GM20000 (cell line): ENCODE measurements at regions not wholly inside any gene's neighbourhood (a gene's known extent, or its start where the extent isn't known, plus 50 kb on each side); places are given as distances from the start of the nearest gene placed in this dataset.

Source experiments
- DNase-seq: peaks from one replicate; pipeline ENCODE4 v3.0.0; 2012; ENCODE audit warnings: low spot score
- TF ChIP-seq, protein P1 (sequence below): IDR thresholded peaks from 2 replicates; pipeline ENCODE4 v1.5.1; 2012; ENCODE audit warnings: mild to moderate bottlenecking, control low read depth; ENCODE audit errors: extremely low read depth, missing control alignments

DNA sequence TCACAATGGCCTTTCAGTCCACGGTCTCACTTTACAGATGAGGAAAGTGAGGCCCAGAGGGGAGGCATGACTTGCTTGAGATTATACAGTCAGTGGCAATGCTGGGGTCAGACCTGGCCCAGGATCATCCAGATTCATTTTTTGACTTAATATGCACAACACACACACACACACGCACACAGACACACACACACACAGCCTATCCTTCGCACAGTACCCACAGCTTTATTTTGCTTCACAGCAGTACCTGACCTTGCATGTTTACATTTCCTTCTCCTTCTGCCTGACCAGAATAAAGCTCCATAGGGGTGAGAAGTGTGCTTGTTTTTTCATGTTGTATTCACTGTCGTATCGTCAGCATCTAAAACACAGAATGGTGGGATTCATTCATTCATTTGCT lies 79.8 kb downstream of the VEGFA start:
- TF ChIP-seq, protein P1, sequence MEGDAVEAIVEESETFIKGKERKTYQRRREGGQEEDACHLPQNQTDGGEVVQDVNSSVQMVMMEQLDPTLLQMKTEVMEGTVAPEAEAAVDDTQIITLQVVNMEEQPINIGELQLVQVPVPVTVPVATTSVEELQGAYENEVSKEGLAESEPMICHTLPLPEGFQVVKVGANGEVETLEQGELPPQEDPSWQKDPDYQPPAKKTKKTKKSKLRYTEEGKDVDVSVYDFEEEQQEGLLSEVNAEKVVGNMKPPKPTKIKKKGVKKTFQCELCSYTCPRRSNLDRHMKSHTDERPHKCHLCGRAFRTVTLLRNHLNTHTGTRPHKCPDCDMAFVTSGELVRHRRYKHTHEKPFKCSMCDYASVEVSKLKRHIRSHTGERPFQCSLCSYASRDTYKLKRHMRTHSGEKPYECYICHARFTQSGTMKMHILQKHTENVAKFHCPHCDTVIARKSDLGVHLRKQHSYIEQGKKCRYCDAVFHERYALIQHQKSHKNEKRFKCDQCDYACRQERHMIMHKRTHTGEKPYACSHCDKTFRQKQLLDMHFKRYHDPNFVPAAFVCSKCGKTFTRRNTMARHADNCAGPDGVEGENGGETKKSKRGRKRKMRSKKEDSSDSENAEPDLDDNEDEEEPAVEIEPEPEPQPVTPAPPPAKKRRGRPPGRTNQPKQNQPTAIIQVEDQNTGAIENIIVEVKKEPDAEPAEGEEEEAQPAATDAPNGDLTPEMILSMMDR = no peak
- DNase-seq = no peak

DNA sequence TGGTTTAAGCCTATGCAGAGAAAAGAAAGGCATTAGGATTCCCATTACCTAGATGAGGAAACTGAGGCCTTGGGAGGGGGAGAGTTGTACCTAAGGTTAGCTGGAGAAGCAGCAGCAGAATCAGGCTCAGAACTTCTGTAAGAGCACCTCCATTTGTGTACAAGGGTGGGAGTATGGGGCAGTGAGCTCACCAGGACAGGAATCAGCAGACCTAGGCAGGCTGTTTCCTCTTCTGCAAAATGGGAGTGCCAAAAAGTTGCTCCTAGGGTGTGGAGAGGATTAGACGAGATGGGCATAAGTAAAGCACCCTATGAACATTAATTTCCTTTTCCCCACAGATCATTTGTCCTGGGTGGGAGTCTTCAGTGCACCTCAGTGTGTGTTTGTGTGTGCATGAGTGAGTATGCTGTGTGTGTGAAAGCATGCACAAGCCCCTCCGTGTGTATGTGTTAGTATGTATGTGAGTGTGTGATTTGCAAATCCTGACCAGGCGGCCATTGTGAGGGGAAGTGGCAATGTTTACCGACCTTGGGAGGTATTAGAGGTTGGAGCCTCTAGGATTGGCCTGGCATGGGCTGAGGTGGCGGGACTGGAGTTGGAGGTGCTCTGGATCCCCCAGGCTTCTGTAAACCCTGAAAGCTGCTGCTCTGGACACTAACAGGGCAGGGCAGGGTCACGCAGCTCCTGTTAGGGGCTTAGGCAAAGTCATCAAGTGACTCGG lies 78.8 kb downstream of the VEGFA start:
- TF ChIP-seq, protein P1 = no peak
- no peak for DNase-seq

GRCh38 chr6:43847741-43848630 lies 78.0 kb downstream of the VEGFA start:
- DNase-seq = no peak
- TF ChIP-seq, protein P1 = no peak

DNA sequence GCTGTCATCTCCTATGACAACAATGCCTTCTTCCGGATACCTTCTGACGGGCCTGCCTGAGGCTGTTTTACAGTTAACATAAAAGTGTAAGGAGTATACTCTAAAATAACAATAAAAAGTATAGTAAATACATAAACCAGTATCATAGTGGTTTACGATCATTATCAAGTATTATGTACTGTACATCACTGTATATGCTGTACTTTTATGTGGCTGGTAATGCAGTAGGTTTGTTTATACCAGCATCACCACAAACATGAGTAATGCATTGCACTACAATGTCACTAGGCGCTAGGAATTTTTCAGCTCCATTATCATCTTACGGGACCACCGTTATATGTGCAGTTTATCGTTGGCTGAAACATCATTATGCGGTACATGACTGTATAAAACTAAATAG lies 76.5 kb downstream of the VEGFA start:
- no peak for DNase-seq
- TF ChIP-seq, protein P1 = no peak

DNA sequence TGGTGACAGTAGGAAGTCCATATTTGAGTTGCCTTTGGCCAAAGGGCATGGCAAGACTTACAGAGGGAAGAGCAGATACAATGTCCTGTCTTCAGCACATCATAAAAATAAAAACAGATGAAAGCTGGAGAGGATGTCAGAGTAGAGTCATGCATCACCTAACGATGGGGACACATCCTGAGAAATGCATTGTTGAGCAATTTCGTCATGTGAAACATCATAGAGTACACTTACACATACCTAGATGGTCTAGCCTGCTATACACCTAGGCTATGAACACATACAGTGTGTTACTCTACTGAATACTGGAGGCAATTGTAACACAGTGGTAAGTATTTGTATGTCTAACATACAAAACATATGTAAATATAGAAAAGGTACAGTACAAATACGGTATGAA lies 75.6 kb downstream of the VEGFA start:
- TF ChIP-seq, protein P1 = no peak
- no peak for DNase-seq

DNA sequence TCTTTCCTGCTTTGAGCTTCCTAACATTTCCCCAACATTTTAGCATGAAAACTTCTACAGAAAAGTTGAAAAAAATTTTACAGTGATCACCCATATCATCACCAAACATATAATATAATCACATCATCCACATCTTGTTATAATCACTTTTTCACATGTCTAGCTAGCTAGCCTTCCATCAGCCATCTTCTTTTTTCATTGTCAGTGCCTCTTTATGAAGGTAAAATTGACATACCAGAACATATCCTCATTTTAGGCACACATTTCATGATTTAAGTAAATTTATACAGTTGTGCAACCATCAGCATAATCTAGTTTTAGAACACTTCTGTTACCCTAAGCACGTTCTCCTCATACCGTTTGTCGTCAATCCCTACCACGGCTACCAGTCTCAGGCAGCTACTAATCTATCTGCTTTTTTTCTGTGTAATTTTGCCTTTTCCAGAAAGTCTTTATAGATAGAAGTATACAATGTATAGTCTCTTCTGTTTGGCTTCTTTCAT lies 73.7 kb downstream of the VEGFA start:
- no peak for DNase-seq
- TF ChIP-seq, protein P1 = no peak

- no peak for DNase-seq
- TF ChIP-seq, protein P1 = no peak
Measured at GRCh38 chr6:43843097-43843645, 73.2 kb downstream of the VEGFA start.
